Stimulated activated CD8-positive, alpha-beta memory T cell treated with anti-CD3 and anti-CD28 coated beads, Interleukin-4, amount 100 ng/mL, for 4 hours (primary cell): ENCODE measurements at regions not wholly inside any gene's neighbourhood (a gene's known extent, or its start where the extent isn't known, plus 50 kb on each side); places are given as distances from the start of the nearest gene placed in this dataset.
"Not testable (repeated sequence)": the region's sequence is repeated elsewhere in the genome, so short reads cannot be mapped to it uniquely, and the experiment has no call there.

Source experiments
- DNase-seq, 2 donors: peaks; one replicate each; pipeline ENCODE4 v3.0.0-alpha.2; 2020; ENCODE audit warnings: low read depth in 2 of 2, low spot score in 1 of 2

- DNase-seq: no peak
These were observed 71.2 kb upstream of the PRR5 start for GRCh38 chr22:44630826-44631225.

GRCh38 chr22:44628835-44629234 lies 73.2 kb upstream of the PRR5 start:
- DNase-seq: no peak

GRCh38 chr22:44628273-44628672 lies 73.7 kb upstream of the PRR5 start:
- no peak for DNase-seq

DNA sequence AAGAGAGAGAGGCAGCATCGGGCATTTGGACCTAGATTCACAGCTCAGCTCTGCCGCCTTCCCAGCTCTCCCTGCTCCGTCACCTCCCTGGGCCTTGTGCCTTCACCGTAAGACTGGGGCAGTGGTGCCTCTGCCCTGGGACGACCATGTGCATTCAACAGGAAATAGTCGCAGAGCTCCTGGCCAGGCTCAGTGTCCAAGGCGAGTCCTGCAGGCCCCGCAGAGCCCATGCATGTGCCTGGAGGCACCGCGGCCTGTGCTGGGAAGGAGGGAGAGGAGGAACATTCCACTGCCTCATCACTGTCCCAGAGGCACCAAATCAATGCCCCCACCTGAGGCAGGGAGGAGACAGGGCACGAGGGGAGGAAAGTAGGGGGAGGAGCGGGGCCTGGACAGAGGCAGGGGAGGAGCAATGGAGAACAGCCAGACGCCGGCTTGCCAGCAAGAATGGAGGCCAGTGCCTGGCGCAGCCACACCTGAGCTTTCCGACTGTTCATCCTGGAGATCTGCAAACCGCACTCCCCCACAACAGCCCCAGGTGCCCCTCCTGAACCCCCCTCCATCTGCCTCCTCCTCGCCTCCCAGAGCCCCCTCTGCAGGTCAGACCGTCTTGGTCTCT lies 74.4 kb upstream of the PRR5 start:
- DNase-seq: no peak

DNA sequence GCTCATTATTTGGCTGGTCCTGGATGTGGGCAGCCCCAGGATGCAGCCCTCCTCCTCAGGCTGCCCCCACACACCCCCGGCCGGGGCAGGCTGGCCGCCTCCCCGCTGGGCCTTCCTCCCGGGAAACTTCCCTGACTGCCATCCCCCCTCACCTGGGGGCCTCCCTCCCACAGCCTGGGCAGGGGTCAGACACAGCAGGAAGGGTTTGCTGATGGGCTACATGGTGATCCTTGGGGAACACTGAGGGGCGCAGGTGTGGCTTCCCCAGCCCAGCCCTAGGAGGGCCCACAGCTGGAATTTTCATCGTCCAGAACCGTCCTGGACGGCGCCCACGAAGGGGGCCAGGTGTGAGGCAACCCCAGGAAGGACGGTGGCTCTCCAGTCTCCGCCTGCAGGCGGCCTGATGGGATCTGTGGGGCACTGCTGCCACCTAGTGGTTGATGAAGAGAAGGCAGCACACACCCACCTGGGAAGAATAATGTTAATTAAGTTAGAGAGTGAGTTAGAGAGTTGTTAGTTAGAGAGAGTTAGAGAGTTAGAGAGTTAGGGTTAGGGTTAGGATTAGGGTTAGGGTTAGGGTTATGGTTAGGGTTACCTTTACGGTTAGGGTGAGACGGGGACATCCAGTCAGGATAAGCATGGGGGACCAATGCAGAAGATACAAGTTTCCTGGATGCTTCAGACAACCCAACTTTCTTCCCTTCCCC lies 75.9 kb upstream of the PRR5 start:
- peak; percentile 45 to 57 for DNase-seq

DNA sequence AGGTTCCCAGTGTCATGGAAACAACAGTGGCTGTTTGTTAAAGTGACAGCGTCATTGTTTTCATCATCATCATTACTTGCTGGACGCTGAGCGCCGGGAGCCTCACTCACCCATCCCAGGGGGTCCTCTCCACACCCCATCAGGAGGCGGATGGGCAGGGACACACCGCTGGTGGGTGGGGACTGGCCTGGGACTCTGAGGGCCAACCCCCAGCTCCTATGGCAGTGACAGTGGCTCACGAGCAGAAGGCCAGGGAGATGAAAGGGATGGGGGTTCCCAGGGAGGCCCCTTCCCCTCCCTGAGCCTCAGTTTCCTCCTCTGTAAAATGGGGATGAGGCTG lies 76.6 kb upstream of the PRR5 start:
- no peak for DNase-seq

DNA sequence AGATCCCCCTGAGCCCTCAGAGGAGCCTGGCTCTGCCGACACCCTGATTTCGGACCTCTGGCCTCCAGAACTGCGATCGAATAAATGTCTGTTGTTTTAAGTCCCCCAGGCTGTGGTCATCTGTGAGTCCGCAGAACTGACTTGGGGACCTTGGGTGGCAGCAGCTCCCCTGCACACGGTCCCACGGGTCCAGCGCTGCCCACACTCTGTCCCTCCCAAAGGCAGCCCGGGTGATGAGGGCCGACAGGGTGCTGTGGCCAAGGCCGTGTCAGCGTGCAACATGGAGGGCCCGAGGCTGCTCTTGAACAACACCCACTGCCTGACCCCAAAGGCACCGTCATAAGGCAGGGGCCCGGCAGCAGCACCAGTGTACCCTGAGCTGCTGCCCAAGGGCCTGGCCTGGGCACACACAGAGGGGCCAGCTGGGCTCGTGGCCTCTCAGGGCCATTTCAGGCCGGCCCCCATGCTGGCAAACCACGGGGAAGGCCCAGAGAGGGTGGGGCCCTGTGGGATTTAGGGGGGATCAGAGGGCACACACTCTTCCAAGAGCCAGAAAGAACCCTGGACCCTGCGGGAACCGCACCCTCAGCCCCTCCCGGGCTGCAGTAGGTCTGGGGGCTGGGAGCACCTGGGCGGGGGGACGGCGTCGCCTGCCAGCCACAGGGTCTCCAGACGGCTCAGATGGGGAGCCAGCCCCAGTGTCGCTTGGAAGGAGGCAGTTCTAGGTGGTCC lies 77.1 kb upstream of the PRR5 start:
- DNase-seq: no peak

DNA sequence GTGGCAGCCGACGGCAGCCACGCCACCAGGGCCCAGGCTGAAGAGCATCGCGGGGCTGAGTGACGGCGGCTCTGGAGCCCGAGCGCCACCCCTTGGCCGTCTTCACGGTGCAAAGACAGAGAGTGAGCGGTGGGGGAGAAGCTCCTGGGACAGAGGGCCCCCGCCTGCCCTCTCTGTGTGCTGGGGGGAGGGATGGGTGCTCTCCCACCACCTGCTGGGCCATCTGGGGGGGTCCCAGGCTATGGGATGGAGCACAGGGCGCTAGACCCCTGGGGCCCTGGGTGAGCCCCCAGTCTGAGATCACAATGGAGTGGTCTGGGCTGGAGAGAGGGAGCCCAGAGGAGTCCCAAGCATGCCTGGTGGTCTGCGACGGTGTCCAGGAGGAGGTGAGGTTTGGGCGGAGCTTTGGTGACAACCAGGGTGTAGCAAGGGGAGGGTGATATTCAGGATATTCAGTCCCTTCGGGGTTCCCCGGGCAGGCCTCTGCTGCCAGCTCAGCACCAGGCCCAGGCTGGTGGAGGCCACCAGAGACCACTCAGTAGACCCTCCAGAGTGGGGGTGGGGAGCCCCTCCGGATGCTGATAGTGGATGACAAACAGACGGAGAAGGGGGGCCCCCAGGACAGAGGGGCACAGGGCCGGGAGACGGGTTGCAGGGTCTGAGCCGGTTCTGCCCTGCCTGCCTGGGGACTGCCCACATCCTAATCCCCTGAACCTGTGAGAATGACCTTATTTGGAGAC lies 78.1 kb upstream of the PRR5 start:
- no peak for DNase-seq

GRCh38 chr22:44622679-44623078 lies 79.3 kb upstream of the PRR5 start:
- no peak for DNase-seq

DNA sequence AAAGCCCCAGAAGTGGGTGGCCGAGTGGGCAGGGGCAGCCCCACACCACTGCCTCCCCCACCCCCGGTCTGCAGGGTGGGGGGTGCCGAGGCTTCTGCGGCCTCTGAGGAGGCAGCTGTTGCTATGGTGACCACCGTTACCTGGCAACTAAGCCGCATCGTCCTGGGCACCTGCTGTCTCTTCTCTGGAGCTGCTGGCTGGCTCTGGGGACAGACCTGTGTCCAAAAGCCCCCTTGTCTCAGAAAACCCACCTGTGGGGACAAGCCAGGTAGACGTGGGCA lies 79.9 kb upstream of the PRR5 start:
- DNase-seq: no peak

DNA sequence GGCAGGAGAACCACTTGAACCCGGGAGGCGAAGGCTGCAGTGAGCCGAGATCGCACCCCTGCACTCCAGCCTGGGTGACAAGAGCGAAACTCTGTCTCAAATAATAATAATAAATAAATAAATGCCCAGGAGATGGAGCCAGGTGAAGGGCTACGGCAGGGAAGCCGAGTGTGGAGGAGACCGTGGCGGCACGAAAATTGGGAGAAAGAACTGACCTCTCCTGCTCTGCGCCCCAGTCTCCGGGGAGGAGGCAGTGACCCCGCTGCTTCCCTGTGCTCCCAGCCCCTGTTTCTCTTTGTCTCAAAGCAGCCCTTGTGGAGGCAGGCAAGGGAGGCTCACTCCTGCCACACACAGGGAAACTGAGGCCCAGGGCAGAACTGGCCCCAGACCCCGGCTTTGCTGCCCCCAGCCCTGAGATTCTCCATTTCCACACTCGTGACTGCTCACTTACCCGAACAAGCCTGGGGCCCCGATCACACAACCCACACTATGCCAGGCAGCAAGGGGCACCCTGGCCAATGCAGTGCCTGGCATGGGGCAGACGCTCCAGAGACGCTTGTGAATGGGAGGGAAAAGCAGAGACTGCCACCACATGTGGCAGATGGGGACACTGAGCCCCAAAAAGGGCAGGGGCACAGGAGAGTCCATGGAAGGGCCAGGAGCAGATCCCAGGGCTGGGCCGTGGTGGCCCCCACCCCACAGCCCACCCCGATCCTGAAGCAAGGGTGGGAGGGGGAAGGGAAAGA lies 80.4 kb upstream of the PRR5 start:
- DNase-seq: no peak

DNA sequence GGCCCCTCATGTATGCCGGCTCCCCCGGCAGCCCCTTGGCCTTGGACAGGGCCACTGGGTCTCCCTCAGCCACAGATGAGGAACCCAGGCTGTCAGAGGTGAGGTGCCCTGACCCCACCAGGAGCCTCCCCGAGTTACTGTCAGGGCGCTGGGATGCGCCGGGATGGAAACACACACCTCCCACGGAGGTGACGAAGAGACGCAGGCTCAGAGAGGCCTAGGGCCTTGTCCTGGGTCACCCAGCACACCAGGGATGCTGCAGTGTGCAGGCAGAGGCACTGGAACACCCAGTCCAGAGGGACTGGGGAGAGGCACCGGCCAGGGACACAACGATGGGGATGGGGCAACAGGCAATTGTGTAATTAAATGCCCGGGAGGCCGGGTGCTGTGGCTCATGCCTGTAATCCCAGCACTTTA lies 81.2 kb upstream of the PRR5 start:
- no peak for DNase-seq

- DNase-seq: peak; percentile 42 to 64
These were observed 81.7 kb upstream of the PRR5 start for GRCh38 chr22:44620129-44620840.

DNA sequence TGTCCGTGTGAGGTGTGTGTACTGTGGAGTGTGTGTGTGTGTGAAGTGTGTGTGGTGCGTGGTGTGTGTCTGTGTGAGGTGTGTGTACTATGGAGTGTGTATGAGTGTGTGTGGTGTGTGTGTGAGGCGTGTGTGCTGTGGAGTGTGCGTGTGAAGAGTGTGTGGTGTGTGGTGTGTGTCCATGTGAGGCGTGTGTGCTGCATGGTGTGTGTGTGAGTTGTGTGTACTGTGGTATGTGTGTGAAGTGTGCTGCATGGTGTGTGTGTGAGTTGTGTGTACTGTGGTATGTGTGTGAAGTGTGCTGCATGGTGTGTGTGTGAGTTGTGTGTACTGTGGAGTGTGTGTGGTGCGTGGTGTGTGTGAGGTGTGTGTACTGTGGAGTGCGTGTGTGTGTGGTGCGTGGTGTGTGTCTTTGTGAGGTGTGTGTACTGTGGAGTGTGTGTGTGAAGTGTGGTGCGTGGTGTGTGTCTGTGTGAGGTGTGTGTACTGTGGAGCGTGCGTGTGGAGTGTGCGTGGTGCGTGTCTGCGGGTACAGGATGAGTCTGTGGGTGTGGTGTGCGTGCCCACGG lies 82.4 kb upstream of the PRR5 start:
- not testable (repeated sequence) for DNase-seq

DNA sequence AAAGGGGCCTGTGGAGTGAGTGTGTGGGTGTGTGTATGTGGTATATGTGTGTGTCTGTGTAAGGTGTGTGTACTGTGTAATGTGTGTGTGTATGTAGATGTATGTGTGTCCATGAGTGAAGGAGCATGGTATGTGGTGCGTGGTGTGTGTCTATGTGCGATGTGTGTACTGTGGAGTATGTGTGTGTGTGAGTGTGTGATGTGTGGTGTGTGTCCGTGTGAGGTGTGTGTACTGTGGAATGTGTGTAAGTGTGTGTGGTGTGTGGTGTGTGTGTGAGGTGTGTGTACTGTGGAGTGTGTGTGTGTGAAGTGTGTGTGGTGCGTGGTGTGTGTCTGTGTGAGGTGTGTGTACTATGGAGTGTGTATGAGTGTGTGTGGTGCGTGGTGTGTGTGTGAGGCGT lies 83.1 kb upstream of the PRR5 start:
- not testable (repeated sequence) for DNase-seq

DNA sequence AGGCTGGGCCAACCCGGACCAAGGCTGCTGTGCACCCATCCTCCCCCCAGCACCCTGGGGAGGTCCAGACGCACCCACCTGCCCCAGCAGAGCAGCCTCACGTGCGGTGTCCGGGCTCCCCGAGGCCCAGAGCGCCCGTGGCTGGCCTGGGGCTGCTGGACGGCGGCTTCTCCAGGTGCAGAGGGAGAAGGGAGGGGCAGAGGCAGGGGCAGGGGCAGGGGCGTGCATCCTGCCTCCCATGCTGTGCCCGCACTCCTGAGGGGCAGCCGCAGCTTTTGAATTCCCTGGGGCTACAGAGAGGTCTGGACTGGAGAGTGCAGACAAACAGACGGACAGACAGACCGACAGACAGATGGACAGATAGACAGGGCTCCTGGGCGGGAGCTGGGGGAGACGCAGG lies 83.6 kb upstream of the PRR5 start:
- no peak for DNase-seq

- DNase-seq: no peak
These were observed 84.2 kb upstream of the PRR5 start for GRCh38 chr22:44617828-44618227.

DNA sequence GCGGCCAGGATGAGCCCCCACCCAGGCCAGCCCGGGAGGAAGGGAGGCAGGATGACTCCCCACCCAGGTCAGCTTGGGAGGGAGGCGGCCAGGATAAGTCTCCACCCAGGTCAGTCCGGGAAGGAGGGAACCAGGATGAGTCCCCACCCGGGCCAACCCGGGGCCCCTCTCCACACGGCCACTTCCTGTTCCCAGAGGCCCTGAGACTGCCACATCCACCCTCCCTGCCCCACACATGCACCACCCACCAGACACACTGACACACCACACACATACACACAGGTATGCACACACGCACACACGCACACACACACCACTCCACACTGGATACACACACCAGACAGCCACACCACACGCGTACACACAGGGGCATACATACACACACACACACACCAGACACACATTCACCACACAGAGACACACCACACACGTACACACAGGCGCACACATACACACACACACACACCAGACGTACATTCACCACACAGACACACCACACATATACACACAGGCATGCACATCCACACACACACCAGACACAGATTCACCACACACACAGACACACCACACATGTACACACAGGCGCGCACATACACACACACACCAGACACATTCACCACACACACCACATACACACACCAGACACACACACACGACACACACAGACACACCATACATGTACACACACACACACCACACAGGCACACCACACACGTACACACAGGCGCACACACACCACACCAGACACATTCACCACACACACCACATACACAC lies 84.9 kb upstream of the PRR5 start:
- DNase-seq: no peak

DNA sequence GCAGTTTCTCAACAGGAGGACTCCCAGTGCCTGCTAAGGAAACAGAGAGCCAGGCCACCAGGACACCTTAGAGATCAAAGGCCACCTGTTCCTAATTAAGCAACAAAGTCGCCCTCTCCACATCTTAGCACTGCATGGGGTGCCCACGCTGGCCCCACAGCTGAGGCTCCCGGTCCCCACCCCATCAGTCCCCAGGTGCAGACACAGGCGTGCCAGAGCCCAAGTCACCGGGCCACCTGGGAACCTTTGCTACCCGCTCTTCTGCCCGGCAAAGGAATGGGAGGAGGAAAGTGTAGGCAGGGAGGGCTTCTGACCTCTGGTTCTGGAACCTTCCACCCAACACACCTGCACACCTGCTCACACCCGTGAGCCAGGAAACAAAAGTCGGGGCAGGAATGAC lies 85.5 kb upstream of the PRR5 start:
- DNase-seq: no peak
